Gastrocnemius medialis (tissue), 4 donors: ENCODE measurements at regions not wholly inside any gene's neighbourhood (a gene's known extent, or its start where the extent isn't known, plus 50 kb on each side); places are given as distances from the start of the nearest gene placed in this dataset.

Experiments
- POLR2A ChIP-seq, 2 donors: fragments of 450-650 bp; IDR thresholded peaks; one replicate each; pipeline ENCODE4 v1.6.1; 2017; ENCODE audit warnings: antibody characterized with exemption in 2 of 2, mild to moderate bottlenecking in 2 of 2, moderate library complexity in 2 of 2
- TF ChIP-seq, protein P1 (sequence below), 5 experiments: fragments of 450-650 bp in 3 of 5; fragments of 200-600 bp in 2 of 5; sonication (generic) in 2 of 5; IDR thresholded peaks in 4 of 5; conservative IDR thresholded peaks in 1 of 5; 1 replicate in 4 of 5; 2 replicates in 1 of 5; pipeline ENCODE4 v1.5.1; 2016 to 2019; ENCODE audit warnings: antibody characterized with exemption in 5 of 5, mild to moderate bottlenecking in 3 of 5, moderate library complexity in 3 of 5

DNA sequence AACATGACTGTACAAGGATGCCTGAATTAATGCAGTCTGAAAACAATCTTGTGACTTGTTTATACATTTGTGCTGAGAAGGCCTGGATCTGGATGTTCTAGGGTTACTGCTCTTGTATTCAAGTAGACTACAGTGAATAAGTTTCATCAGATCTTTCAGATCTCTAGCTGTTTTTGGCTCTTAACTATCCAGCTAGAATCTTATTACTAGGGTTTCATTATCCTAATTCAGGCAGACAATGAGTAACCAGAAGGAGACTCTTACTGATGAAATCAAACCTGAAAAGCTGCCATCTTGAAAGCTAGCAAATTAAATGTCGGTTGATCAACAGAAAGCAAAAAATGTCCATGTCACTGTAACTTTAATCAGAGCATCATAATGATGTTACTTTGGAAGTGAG lies 112.5 kb upstream of the KCNK2 start:
- TF ChIP-seq, protein P1, sequence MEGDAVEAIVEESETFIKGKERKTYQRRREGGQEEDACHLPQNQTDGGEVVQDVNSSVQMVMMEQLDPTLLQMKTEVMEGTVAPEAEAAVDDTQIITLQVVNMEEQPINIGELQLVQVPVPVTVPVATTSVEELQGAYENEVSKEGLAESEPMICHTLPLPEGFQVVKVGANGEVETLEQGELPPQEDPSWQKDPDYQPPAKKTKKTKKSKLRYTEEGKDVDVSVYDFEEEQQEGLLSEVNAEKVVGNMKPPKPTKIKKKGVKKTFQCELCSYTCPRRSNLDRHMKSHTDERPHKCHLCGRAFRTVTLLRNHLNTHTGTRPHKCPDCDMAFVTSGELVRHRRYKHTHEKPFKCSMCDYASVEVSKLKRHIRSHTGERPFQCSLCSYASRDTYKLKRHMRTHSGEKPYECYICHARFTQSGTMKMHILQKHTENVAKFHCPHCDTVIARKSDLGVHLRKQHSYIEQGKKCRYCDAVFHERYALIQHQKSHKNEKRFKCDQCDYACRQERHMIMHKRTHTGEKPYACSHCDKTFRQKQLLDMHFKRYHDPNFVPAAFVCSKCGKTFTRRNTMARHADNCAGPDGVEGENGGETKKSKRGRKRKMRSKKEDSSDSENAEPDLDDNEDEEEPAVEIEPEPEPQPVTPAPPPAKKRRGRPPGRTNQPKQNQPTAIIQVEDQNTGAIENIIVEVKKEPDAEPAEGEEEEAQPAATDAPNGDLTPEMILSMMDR (IDR thresholded peaks at IDR 0.05 in 4 of 5, conservative IDR thresholded peaks at IDR 0.05 in 1 of 5): no peak
- TF ChIP-seq POLR2A (IDR thresholded peaks at IDR 0.05): no peak
